SK-N-SH (cell line): ENCODE measurements at regions not wholly inside any gene's neighbourhood (a gene's known extent, or its start where the extent isn't known, plus 50 kb on each side); places are given as distances from the start of the nearest gene placed in this dataset.

Experiments
- CTCF ChIP-seq: fragments of 200-600 bp; sonication (generic); IDR thresholded peaks from 2 replicates; pipeline ENCODE4 v1.6.1; 2017; ENCODE audit warnings: antibody characterized with exemption, mild to moderate bottlenecking, moderate library complexity
- EP300 ChIP-seq, 2 experiments: IDR thresholded peaks; 2 replicates each; pipeline versions ENCODE4 v1.4.0 to v1.6.1; 2012; ENCODE audit warnings: borderline replicate concordance in 1 of 2, low read depth in 1 of 2, low read length in 1 of 2
- GATA2 ChIP-seq: sonication (generic); formaldehyde crosslinking; IDR thresholded peaks from 2 replicates; pipeline ENCODE4 v1.5.0; 2020; ENCODE audit warnings: mild to moderate bottlenecking, missing genetic modification reagents
- NFIC ChIP-seq: IDR thresholded peaks from 2 replicates; pipeline ENCODE4 v1.4.0; 2012; ENCODE audit warnings: borderline replicate concordance
- PBX3 ChIP-seq: IDR thresholded peaks from 2 replicates; pipeline ENCODE4; 2012
- POLR2AphosphoS5 ChIP-seq: IDR thresholded peaks from 2 replicates; pipeline ENCODE4 v1.6.1; 2012; ENCODE audit warnings: low read depth, low read length
- SIN3A ChIP-seq: IDR thresholded peaks from 2 replicates; pipeline ENCODE4 v1.6.1; 2012; ENCODE audit warnings: low read depth, mild to moderate bottlenecking, low read length, moderate library complexity, borderline replicate concordance
- TAF1 ChIP-seq: IDR thresholded peaks from 2 replicates; pipeline ENCODE4 v1.6.1; 2012; ENCODE audit warnings: low read depth, mild to moderate bottlenecking, low read length, moderate library complexity, borderline replicate concordance
- USF1 ChIP-seq: IDR thresholded peaks from 2 replicates; pipeline ENCODE4 v1.4.0; 2012; ENCODE audit warnings: low read depth, borderline replicate concordance
- YY1 ChIP-seq: IDR thresholded peaks from 2 replicates; pipeline ENCODE4 v1.4.0; 2012; ENCODE audit warnings: low read depth, mild to moderate bottlenecking

- TF ChIP-seq NFIC (no peak), CTCF (no peak), GATA2 (CRISPR knock-in tag) (no peak), EP300 (IDR thresholded peaks at IDR 0.05; ENCODE audit: borderline replicate concordance in 1 of 2, low read depth in 1 of 2, low read length in 1 of 2) (no peak), TAF1 (no peak), POLR2AphosphoS5 (no peak), PBX3 (no peak), YY1 (no peak), USF1 (no peak), SIN3A (no peak)
Observed at GRCh38 chr1:47592296-47593012, 154.6 kb downstream of the FOXD2 start.
